ENCODE measurements at regions not wholly inside any gene's neighbourhood (a gene's known extent, or its start where the extent isn't known, plus 50 kb on each side); places are given as distances from the start of the nearest gene placed in this dataset.

DNA sequence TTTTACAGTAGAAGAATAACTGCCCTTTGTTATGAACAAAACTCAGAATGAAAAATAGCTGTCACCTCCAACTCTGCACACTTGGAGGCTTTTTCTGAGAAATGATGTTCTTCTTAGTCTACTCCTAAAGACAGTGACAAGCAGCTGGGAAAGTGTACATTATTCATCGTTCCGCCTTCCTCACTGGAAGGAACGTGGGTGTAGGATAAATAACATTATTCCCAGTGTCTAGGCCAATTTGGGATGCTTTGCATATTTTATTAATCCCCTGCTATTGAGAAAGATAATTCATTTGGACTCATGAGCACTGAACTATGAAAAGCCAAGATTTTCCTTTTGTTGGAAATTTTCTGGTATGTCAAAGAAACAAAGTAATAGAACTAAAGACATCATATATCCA lies 87.8 kb downstream of the VCX2 start:
- CTCF ChIA-PET: no interaction called here
- no peaks in the 10 kb centered on the region for H3K9me3 ChIP-seq
- no peak for ATAC-seq
- no peak for DNase-seq (ENCODE audit: low read depth in 1 of 2, low spot score in 1 of 2)
- FAIRE-seq: no peak
- no peaks in the 10 kb centered on the region for H3K4me1 ChIP-seq
- no peak for TF ChIP-seq NFE2L2 (conservative IDR thresholded peaks at IDR 0.05; ENCODE audit: low read length)
- TF ChIP-seq HOXB5 (CRISPR knock-in tag; IDR thresholded peaks at IDR 0.05): no peak
- TF ChIP-seq, protein P1, sequence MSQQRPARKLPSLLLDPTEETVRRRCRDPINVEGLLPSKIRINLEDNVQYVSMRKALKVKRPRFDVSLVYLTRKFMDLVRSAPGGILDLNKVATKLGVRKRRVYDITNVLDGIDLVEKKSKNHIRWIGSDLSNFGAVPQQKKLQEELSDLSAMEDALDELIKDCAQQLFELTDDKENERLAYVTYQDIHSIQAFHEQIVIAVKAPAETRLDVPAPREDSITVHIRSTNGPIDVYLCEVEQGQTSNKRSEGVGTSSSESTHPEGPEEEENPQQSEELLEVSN (IDR thresholded peaks at IDR 0.05; ENCODE audit: borderline replicate concordance, low read depth): no peak
- TF ChIP-seq CHD2 (IDR thresholded peaks at IDR 0.05; ENCODE audit: low read length, partially characterized antibody): no peak
- no peak for TF ChIP-seq KDM1A (IDR thresholded peaks at IDR 0.05; ENCODE audit: low read depth)
- TF ChIP-seq ZC3H11A (IDR thresholded peaks at IDR 0.05): no peak
- no peak for TF ChIP-seq SREBF2 (IDR thresholded peaks at IDR 0.05)
- no peak for TF ChIP-seq ZSCAN20 (CRISPR knock-in tag; IDR thresholded peaks at IDR 0.05)
- no peak for TF ChIP-seq POLR2AphosphoS2 (conservative IDR thresholded peaks at IDR 0.05; ENCODE audit: low read length)
- no peak for TF ChIP-seq MAFK (IDR thresholded peaks at IDR 0.05; ENCODE audit: partially characterized antibody)
- TF ChIP-seq EHF (CRISPR knock-in tag; IDR thresholded peaks at IDR 0.05): no peak
- TF ChIP-seq RNF2 (IDR thresholded peaks at IDR 0.05; ENCODE audit: borderline replicate concordance, low read depth): no peak
- no peak for TF ChIP-seq KDM5A (IDR thresholded peaks at IDR 0.05)
- TF ChIP-seq RFX5 (IDR thresholded peaks at IDR 0.05): no peak
- TF ChIP-seq NR3C1 (IDR thresholded peaks at IDR 0.05): no peak
- no peak for TF ChIP-seq POLR2A (IDR thresholded peaks at IDR 0.05; ENCODE audit: low read length)
- TF ChIP-seq RCOR1 (IDR thresholded peaks at IDR 0.05; ENCODE audit: low read depth, low read length): no peak
- TF ChIP-seq JUN (IDR thresholded peaks at IDR 0.05): no peak
- TF ChIP-seq, protein P2, sequence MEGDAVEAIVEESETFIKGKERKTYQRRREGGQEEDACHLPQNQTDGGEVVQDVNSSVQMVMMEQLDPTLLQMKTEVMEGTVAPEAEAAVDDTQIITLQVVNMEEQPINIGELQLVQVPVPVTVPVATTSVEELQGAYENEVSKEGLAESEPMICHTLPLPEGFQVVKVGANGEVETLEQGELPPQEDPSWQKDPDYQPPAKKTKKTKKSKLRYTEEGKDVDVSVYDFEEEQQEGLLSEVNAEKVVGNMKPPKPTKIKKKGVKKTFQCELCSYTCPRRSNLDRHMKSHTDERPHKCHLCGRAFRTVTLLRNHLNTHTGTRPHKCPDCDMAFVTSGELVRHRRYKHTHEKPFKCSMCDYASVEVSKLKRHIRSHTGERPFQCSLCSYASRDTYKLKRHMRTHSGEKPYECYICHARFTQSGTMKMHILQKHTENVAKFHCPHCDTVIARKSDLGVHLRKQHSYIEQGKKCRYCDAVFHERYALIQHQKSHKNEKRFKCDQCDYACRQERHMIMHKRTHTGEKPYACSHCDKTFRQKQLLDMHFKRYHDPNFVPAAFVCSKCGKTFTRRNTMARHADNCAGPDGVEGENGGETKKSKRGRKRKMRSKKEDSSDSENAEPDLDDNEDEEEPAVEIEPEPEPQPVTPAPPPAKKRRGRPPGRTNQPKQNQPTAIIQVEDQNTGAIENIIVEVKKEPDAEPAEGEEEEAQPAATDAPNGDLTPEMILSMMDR (IDR thresholded peaks at IDR 0.05): no peak
- no peak overlapping the region for H3K4me3 ChIP-seq
- H3K27ac ChIP-seq: no peak overlapping the region
- H3K4me2 ChIP-seq: no peak overlapping the region
- 2% methylated on average over 3 of the region's 3 CpGs for WGBS (ENCODE audit: missing lambda C conversion rate)
- POLR2A ChIA-PET: no interaction called here

DNA sequence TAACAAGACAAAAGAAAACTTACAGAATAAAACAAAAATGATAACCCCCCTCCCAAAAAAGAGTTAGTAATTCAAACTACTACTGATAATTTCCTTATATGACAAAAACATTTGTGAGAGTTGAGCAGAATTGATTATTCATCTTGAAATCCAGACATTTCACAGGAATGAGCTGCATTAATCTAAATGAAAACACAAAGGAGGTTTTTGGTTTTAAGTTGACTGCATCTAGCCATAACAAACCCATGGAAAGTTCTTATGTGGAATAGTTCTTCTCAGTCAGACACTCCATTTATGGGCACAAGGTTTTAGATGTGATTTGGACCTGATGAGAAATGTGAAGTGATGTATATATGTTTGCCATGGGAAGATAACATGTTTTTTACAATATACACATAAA lies 95.4 kb downstream of the VCX2 start:
- CTCF ChIA-PET: no interaction called here
- Histone ChIP-seq H3K9me3 (no peaks in the 10 kb centered on the region), H3K4me2 (no peak overlapping the region), H3K4me3 (no peak overlapping the region), H3K4me1 (no peaks in the 10 kb centered on the region), H3K27ac (no peak overlapping the region)
- FAIRE-seq (peak; percentile 32), ATAC-seq (no peak), DNase-seq (ENCODE audit: low read depth in 1 of 2, low spot score in 1 of 2) (no peak)
- TF ChIP-seq KDM1A (IDR thresholded peaks at IDR 0.05; ENCODE audit: low read depth) (no peak), EHF (CRISPR knock-in tag; IDR thresholded peaks at IDR 0.05) (no peak)
- TF ChIP-seq, protein P3, sequence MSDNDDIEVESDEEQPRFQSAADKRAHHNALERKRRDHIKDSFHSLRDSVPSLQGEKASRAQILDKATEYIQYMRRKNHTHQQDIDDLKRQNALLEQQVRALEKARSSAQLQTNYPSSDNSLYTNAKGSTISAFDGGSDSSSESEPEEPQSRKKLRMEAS (IDR thresholded peaks at IDR 0.05): no peak
- POLR2A ChIA-PET: no interaction called here

DNA sequence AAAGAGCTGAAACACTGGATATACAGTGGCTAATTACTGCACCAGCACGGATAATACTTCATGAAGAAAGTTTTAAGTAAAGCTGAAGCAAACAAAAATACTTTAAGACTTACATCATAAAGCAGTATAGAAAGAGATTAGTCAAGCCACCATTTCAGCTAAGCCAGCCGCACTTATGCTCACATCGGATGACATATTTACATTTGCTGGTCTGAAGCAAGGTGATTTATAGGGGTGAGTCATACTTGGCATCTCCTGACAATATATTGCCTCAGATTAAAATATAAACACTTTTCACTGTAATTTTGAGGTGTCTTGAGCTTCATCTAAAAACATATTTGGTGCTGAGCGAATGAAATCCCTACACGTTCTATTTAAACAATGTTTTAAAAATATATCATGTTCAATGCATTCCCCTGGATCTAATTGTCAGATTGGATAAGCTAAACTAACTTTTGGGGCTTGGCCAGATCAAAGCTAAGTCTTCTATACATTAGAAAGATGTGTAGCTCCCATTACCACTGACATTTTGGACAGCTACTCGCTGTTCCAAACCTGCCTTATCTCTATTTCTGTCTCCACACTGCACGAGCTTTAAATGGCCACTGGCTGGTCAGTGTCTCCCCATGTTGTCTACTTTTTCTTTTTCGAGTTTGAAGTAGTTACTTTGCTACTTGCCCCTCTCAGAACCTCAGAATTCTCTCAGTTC lies 103.2 kb downstream of the VCX2 start:
- DNase-seq (ENCODE audit: low read depth in 1 of 2, low spot score in 1 of 2) (peak in 1 of 2 experiments; percentile 4), ATAC-seq (no peak), FAIRE-seq (no peak)
- CTCF ChIA-PET: no interaction called here
- Histone ChIP-seq H3K4me1 (no peaks in the 10 kb centered on the region), H3K27ac (no peak overlapping the region), H3K9me3 (no peaks in the 10 kb centered on the region), H3K4me3 (no peak overlapping the region), H3K4me2 (no peak overlapping the region)
- POLR2A ChIA-PET: no interaction called here
- WGBS (ENCODE audit: missing lambda C conversion rate): 6% methylated on average over 8 of the region's 8 CpGs
- TF ChIP-seq ZC3H11A (IDR thresholded peaks at IDR 0.05): no peak
- no peak for TF ChIP-seq FOSL2 (IDR thresholded peaks at IDR 0.05)
- TF ChIP-seq FOSL2 (CRISPR knock-in tag; IDR thresholded peaks at IDR 0.05): peak; percentile 39; the same call in 1 of the 2 replicates

All from A549 (cell line).